ENCODE measurements at regions not wholly inside any gene's neighbourhood (a gene's known extent, or its start where the extent isn't known, plus 50 kb on each side); places are given as distances from the start of the nearest gene placed in this dataset.

DNA sequence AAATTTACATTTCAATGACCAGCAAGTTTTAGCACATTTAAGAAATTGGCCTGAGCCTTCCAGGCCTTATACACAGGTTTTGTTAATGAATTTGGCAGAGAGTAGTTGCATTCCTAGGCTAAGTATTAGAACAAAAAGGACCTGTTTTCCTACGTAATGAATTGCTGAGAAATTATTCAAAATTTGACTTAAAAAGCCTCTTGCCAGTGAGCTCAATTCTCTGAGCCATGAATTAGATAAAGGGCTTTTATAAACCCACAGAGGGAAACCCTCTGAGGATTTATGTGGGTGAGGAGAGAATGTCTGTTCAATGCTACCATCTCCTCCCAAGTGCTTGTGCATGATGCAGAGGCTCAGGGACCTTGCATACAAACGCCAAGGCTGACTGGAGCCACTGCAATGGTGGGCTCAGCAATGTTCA is 94.5 kb upstream of the PELI2 start:
- ATAC-seq (ENCODE audit: low read depth) (no peak), DNase-seq (ENCODE audit: low spot score) (no peak)
- H3K9me3 ChIP-seq (ENCODE audit: severe bottlenecking) = no peaks in the 10 kb centered on the region
- H3K4me3 ChIP-seq (ENCODE audit: severe bottlenecking) = no peak overlapping the region
- H3K27me3 ChIP-seq (ENCODE audit: insufficient read depth, poor library complexity, severe bottlenecking) = no peaks in the 10 kb centered on the region
- peaks cover 4% of the 10 kb centered on the region for H3K4me1 ChIP-seq (ENCODE audit: insufficient read depth, poor library complexity, severe bottlenecking)
- TF ChIP-seq CTCF (IDR thresholded peaks at IDR 0.05; ENCODE audit: poor library complexity, severe bottlenecking) = no peak
- no peak overlapping the region for H3K27ac ChIP-seq (ENCODE audit: poor library complexity, severe bottlenecking)
- no peaks in the 10 kb centered on the region for H3K36me3 ChIP-seq (ENCODE audit: low read depth)

GRCh38 chr14:56025191-56025590 is 93.0 kb upstream of the PELI2 start:
- ATAC-seq (ENCODE audit: low read depth) (no peak), DNase-seq (ENCODE audit: low spot score) (no peak)
- peaks cover 4% of the 10 kb centered on the region for H3K4me1 ChIP-seq (ENCODE audit: insufficient read depth, poor library complexity, severe bottlenecking)
- no peak for TF ChIP-seq CTCF (IDR thresholded peaks at IDR 0.05; ENCODE audit: poor library complexity, severe bottlenecking)
- no peak overlapping the region for H3K4me3 ChIP-seq (ENCODE audit: severe bottlenecking)
- no peaks in the 10 kb centered on the region for H3K9me3 ChIP-seq (ENCODE audit: severe bottlenecking)
- H3K27me3 ChIP-seq (ENCODE audit: insufficient read depth, poor library complexity, severe bottlenecking) = no peaks in the 10 kb centered on the region
- no peak overlapping the region for H3K27ac ChIP-seq (ENCODE audit: poor library complexity, severe bottlenecking)
- no peaks in the 10 kb centered on the region for H3K36me3 ChIP-seq (ENCODE audit: low read depth)

- Histone ChIP-seq H3K36me3 (ENCODE audit: low read depth) (no peaks in the 10 kb centered on the region), H3K27me3 (ENCODE audit: insufficient read depth, poor library complexity, severe bottlenecking) (no peaks in the 10 kb centered on the region), H3K4me3 (ENCODE audit: severe bottlenecking) (no peak overlapping the region), H3K4me1 (ENCODE audit: insufficient read depth, poor library complexity, severe bottlenecking) (peaks cover 4% of the 10 kb centered on the region), H3K27ac (ENCODE audit: poor library complexity, severe bottlenecking) (no peak overlapping the region), H3K9me3 (ENCODE audit: severe bottlenecking) (no peaks in the 10 kb centered on the region)
- DNase-seq (ENCODE audit: low spot score) (no peak), ATAC-seq (ENCODE audit: low read depth) (no peak)
- no peak for TF ChIP-seq CTCF (IDR thresholded peaks at IDR 0.05; ENCODE audit: poor library complexity, severe bottlenecking)
These were observed 91.7 kb upstream of the PELI2 start for GRCh38 chr14:56026506-56026905.

- ATAC-seq (ENCODE audit: low read depth) (no peak), DNase-seq (ENCODE audit: low spot score) (no peak)
- Histone ChIP-seq H3K27ac (ENCODE audit: poor library complexity, severe bottlenecking) (no peak overlapping the region), H3K4me1 (ENCODE audit: insufficient read depth, poor library complexity, severe bottlenecking) (peaks cover 4% of the 10 kb centered on the region), H3K4me3 (ENCODE audit: severe bottlenecking) (no peak overlapping the region), H3K36me3 (ENCODE audit: low read depth) (no peaks in the 10 kb centered on the region), H3K27me3 (ENCODE audit: insufficient read depth, poor library complexity, severe bottlenecking) (no peaks in the 10 kb centered on the region), H3K9me3 (ENCODE audit: severe bottlenecking) (no peaks in the 10 kb centered on the region)
- TF ChIP-seq CTCF (IDR thresholded peaks at IDR 0.05; ENCODE audit: poor library complexity, severe bottlenecking) = no peak
These were observed 90.8 kb upstream of the PELI2 start for GRCh38 chr14:56027421-56027820.

DNA sequence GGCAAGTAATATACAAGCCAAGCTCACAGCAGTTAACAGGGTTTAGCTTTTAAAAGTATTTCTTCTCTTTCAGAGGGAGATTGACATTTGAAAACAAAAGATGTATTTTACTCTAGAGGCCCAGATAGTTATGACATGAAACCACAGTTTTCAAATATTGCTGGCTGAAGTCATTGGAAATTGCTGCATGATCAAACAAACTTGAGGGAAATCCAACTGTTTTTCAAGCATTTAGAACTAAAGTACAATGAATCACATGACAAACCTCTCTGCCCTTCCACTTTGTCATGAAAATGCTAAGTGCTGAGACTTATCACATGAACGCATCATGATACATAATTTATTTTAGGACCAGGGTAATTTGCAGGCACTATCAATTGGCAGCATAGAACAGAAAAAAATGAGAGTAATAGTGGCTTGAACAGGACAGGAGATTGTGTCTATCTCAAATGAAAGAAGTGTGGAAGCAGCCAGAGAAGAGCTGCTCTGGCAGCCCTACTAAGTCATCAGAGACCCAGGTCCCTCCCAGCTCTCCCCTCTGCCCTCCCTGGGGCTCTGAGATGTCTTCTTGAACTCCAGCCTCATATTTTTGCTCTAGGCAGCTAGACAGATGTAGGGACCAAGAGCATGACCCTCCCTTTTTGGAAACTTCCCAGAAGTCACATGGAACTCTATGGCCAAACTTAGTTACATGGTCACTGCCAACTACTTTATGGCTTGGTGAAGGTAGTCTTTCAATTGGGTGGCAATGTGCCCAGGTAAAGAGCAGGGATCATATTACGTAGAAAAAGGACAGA is 90.1 kb upstream of the PELI2 start:
- Histone ChIP-seq H3K36me3 (ENCODE audit: low read depth) (no peaks in the 10 kb centered on the region), H3K27me3 (ENCODE audit: insufficient read depth, poor library complexity, severe bottlenecking) (no peaks in the 10 kb centered on the region), H3K9me3 (ENCODE audit: severe bottlenecking) (no peaks in the 10 kb centered on the region), H3K27ac (ENCODE audit: poor library complexity, severe bottlenecking) (no peak overlapping the region), H3K4me1 (ENCODE audit: insufficient read depth, poor library complexity, severe bottlenecking) (no peaks in the 10 kb centered on the region), H3K4me3 (ENCODE audit: severe bottlenecking) (no peak overlapping the region)
- ATAC-seq (ENCODE audit: low read depth) (no peak), DNase-seq (ENCODE audit: low spot score) (no peak)
- TF ChIP-seq CTCF (IDR thresholded peaks at IDR 0.05; ENCODE audit: poor library complexity, severe bottlenecking) = no peak

Data from RWPE2 (cell line).